ENCODE measurements at regions not wholly inside any gene's neighbourhood (a gene's known extent, or its start where the extent isn't known, plus 50 kb on each side); places are given as distances from the start of the nearest gene placed in this dataset.

DNA sequence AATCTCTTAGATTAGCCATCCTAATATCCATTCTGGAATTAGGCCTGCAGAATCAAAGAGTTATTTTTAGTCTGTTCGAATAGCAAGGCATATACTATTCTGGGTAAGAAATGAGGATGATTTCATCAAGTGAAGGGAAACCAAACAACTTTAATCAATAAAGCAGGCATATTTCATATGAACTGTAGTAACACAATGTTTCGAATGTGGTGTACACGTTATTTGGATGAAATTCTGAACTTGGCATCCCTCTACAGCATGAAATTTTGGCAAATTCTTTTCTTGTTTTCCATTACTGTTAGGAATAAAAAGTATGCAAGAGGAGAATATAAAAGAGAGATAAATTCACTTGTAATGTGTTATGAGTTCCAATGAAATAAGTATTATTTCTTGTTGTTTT lies 1233.3 kb upstream of the SEL1L start:
- TF ChIP-seq, protein P1, sequence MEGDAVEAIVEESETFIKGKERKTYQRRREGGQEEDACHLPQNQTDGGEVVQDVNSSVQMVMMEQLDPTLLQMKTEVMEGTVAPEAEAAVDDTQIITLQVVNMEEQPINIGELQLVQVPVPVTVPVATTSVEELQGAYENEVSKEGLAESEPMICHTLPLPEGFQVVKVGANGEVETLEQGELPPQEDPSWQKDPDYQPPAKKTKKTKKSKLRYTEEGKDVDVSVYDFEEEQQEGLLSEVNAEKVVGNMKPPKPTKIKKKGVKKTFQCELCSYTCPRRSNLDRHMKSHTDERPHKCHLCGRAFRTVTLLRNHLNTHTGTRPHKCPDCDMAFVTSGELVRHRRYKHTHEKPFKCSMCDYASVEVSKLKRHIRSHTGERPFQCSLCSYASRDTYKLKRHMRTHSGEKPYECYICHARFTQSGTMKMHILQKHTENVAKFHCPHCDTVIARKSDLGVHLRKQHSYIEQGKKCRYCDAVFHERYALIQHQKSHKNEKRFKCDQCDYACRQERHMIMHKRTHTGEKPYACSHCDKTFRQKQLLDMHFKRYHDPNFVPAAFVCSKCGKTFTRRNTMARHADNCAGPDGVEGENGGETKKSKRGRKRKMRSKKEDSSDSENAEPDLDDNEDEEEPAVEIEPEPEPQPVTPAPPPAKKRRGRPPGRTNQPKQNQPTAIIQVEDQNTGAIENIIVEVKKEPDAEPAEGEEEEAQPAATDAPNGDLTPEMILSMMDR (IDR thresholded peaks at IDR 0.05): no peak
- TF ChIP-seq POLR2A (IDR thresholded peaks at IDR 0.05): no peak
